ENCODE measurements at regions not wholly inside any gene's neighbourhood (a gene's known extent, or its start where the extent isn't known, plus 50 kb on each side); places are given as distances from the start of the nearest gene placed in this dataset.

DNA sequence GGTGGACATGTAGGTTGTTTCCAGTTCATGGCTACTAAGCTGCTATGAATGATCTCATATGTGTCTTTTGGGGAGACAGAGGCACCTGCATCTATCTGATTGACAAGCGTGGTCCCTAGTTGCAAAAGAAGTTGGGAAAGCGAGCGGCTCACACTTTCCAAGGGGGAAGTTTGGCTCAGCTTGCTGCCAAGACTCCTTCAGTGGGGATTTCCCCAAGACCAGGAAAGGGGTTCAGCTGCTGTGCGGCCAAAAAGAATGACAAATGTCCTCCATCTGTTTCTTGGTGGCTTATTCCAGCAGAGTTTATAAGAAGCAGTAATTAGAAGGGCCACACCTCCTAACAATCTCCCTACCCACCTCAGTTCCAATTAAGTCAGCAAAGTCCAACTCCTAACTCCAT lies 128.5 kb upstream of the GALNT2 start:
- DNase-seq, result no peak

DNA sequence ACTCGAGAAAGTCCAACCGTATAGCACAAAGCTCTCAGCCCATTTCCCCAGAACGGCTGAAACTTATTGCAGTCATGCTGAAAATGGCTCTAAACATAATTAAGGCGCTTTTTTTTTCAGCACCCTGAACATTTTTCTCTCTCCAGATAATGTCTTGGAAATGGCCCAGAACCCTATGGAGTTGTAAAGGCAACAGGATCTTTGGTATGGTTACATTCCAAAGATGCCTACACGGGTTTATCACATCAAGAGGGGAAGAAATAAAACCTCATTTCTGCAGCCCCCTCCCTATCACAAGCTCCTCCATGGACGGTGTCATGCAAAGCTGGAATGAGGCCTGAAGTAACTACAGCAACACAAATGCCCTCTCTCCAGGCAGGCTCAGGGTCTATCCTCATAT lies 126.4 kb upstream of the GALNT2 start:
- no peak for DNase-seq

DNA sequence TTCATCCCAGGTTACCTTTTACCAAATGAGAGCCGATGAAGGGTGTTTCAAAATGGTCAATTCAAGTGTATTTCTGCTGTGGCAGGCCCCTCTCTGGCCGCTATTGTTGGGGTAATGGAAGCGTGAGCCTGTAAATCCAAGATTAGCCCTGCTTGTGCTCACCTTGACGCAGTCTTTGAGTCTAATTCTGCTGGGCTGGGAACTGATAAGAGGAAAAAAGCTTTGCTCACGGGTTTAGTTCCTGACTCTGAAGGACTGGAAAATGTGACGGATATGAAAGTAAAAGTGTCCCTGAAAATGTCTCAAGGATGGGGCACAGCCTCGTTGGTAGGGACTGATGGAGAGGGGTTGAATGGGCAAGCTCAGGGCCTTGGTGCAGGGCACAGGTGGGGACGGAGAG lies 125.9 kb upstream of the GALNT2 start:
- no peak for DNase-seq

DNA sequence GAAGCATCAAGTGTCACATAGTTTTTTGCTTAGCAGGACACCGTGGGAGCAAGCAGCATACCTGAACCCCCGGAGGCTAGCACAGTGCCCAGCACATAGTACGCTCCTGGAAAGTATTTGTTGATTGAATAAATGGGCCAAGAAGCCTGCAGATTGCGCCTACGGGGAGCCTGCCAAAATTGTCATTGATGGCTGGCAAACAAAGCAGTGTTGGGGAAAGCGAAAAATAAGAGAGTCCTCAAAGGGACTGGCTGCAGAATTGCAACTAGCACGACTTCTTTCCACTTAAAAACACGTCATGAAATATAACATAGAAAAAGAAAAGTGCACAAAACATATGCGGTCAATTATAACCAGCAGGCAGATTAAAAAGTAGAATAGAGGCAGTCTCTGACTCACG lies 125.2 kb upstream of the GALNT2 start:
- DNase-seq, result no peak

DNA sequence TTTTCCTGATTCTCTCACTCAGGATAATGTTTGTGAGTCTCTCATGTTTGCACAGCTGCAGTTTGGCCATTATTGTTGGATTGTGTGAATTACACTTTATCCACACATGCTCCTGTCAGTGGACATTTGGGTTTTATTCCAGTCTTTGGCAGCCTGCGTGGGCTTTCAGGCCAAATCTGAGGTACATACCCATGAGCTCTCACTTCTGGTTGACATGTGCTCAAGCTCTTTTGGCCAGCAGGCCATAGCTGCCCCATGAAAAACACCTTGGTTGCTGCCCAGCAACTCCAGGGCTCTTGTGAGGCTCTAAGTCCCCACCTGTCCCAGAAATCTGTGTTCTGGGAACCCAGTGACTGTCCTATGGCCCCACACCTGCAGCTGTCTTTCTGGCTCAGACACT lies 124.5 kb upstream of the GALNT2 start:
- DNase-seq, result no peak

DNA sequence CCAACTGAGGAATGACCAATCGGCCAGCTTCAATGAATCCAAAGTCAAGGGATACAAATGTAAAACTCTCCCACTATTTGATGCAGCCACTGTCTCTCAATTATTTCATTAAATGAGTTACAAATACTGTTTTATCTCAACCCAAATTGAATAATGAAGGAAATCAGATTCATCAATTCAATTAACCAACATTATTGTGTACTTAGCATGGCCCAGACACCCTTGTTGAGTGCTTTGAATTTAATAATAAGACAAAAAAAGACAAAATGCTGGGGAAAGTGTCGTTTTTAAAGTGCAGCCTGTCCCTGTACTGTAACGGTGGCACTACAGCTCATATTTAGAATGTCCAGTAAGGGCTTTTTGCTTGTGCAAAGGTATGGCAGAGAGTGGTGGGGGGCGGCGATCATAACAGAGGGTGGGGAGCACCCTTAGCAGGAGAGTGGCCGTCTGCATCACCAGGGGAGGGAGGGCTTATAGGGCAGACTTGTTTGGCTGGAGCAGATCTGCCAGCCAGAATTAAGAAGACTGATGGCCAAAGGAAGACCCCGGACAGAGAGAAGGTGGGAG lies 123.8 kb upstream of the GALNT2 start:
- DNase-seq, result no peak

DNA sequence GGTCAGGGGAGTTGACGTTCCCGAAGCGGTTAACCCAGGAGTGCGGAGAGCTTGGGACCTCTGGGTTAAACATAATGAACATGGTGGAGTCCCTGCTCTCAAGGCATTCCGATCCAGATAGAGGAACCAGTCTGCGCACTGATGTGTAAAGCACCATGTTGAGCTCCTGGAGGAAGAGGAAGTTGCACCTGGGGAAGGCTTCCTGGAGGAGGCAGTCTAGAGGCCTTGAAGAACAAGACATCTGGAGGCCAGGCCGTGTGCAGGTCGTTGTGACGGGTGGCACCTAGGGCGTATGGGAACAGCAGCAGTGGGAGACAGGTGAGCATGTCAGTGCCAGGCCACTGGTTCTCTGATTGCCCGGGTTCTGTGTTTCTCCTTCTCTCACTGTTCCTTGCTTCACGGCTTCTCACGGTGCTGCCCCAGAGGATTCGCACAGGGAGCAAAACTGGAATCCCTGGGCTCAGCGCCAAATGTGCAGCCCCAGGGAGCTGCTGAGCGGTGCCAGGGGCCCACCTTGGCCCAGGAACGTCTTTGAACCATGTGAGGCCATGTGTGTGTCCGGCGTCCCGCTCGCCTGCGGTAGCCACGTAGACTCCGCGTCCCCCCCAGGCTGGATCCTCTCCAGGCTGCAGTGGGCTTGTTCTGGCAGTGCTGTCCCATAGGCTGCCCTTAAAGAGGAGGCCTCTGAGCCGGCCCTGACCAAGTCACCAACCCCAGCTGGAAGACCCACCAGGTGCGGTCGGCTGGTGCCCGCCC lies 122.9 kb upstream of the GALNT2 start:
- no peak for DNase-seq

DNA sequence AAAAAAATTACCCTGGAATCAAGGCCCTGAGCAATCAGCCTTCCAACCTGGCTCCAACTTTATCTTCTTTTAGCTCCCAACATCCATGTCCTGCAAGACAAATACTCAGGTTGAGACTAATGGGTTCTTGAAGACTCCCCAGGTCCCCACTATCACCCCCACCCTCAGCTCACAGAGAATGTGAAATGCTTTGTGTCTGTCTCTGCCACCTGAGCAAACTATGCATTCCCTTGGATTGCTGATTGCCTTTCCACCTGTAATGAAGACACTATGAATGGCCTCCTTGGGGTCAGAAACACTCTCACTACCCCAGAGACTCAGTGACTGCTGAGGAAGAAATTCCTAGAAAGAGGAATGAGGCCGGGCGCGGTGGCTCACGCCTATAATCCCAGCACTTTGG lies 121.2 kb upstream of the GALNT2 start:
- DNase-seq, result no peak

DNA sequence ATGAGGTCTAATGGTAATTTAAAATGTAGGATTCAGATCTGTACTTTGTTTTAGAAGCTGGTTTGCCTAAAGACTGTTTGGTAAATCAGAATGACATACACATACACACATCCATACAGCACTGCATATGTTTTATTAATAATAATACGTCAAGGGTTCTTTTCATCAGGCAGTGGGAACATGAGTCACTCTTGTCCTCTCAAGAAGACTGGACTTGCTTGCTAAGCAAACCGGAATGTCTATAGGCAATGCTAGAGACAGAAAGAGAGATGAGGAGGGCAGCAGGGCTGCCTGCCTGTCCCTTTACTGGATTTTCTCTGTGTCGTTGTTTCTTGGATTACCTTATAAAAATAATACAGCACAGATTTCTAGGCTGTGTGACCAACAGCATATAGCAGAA lies 119.1 kb upstream of the GALNT2 start:
- no peak for DNase-seq

DNA sequence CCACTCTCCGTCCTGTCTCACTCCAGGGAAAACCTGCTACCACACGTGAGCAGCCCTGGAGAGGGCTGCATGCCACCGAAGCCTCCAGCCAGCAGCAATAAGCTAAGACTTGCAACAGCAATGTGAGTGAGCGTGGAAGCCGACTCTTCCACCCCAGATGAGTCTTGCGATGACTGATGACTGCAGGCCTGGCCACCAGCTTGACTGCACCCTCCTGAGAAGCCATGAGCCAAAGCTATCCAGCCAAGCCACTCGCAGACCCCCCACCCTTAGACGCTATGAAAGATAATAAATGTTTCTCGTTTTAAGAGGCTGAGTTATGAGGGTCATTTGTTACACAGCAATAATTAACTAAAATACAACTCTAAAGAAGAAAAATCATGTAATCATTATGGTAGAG lies 118.6 kb upstream of the GALNT2 start:
- no peak for DNase-seq

DNA sequence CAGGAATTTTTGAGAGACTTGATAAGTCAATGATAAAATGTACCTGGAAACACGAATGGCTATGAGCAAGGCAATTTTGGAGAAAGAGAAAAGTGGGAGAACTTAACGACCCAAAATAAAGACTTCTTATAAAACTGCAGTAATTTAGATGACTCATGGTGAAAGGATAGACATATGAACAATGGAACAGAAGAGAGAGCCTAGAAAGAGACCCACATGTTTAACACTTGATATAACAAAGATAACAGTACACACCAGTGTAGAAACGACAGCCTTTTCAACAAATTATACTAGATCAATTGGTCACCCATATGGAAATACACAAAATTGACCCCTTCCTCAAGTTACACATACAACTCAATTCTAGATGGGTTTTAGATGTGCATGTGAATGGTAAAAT lies 117.5 kb upstream of the GALNT2 start:
- DNase-seq, result no peak

DNA sequence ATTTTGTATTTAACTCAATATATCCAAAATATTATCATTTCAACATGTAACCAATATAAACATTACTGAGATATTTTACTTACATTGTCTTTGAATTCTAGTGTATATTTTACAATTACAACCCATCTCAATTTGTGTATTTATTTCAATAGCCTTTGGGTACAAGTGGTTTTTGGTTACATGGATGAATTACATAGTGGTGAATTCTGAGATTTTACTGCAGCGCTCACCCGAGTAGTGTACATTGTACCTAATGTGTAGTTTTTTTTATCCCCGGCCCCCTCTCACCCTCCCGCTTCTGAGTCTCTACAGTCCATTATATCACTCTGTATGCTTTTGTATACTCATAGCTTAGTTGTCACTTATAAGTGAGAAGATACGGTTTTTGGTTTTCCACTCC lies 117.0 kb upstream of the GALNT2 start:
- no peak for DNase-seq

DNA sequence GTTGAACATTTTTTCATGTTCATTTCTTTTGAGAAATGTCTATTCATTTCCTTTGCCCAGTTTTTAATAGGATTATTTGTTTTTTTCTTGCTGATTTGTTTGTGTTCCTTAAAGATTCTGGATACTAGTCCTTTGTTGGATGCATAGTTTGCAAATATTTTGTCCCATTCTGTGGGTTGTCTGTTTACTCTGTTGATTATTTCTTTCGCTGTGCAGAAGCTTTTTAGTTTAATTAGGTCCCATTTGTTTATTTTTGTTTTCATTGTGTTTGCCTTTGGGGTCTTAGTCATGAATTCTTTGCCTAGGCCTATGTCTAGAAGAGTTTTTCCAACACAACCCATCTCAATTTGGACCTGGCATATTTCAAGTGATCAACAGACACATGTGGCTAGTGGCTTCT lies 116.1 kb upstream of the GALNT2 start:
- DNase-seq, result no peak

DNA sequence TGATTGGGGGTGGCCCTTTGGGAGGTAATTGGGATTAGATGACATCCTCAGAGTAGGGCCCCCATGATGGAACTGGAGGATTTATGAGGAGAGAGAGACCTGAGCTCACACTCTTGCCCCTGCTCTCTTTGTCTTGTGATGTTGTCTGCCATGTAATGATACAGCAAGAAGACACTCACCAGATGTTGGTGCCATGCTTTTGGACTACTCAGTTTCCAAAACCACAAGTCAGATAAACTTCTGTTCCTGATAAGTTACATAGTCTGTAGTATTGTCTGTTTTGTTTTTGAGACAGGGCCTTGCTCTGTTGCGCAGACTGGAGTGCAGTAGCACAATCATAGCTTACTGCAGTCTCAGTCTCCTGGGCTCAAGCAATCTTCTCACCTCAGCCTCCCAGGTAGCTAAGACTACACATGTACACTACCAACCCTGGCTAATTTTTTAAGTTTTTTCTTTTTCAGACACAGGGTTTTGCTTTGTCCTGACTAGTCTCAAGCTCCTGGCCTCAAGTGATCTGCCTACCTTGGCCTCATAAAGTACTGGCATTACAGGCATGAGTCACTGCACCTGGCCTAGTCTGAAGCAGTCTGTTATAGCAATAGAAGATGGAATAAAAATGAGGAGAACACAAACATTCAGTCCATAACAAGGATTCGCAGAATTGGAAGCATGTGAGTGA lies 115.0 kb upstream of the GALNT2 start:
- DNase-seq, result no peak

DNA sequence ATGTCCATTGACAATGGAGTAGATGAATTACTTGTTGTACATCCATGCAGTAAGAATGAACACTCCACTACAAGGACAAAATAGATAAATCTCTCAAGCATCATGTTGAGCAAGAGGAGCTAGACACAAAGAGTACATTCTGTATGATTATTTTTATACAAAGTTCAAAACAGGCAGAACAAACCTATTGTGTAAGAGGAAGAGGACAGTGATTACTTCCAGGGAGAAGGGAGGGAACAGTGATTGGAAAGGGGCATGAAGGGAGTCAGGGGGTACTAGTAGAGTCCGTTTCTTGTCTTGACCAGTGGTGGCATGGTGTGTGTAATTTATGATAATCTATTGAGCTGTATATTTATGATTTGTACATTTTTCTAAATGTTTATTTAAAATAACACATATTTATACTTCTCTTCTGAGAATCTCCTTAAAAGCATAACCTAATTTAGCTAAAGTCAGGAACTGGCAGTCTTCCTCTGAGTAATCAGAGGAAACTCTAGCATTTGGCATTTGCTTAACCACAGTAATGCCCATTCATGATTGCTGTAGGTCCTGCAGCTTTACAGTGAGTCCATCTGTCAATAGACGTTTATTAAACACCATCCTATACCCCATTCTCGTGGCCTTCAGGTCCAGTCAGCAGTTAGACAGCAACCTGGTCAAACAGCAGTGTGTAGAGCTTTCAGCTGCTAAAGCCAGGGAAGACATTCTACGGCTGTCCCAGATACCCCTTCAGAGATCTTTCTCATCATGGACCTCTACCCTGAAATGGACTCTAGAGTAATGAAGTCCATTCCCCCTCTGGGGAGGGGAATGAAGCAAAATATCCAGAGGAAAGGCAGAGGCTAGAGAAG lies 114.1 kb upstream of the GALNT2 start:
- DNase-seq, result no peak

DNA sequence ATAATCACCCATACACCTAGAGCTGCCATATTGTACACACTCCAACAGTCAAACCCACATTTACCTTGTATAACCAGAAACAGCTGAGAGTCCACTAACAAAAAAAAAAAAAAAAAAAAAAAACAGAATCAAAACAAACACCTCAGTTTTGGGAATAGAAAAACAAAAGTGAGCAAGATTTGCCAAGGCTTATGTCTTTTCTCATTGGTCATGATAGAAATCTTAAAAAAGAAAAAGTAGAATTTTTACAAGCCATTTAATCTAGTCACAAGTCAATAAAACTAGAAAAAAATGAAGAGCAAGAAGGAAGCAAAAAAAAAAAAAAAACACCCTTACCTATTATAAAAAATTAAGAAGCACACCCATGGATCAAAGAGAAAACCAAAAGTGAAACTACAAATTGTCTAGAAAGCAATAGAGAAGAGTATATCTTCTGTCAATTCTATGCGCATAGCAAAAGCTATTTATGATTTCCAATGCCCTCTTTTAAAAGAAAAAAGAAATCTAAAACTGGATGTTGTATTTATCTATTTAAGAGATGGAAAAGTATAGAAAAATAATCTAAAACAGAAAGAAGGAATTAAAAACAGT lies 113.2 kb upstream of the GALNT2 start:
- DNase-seq, result no peak

DNA sequence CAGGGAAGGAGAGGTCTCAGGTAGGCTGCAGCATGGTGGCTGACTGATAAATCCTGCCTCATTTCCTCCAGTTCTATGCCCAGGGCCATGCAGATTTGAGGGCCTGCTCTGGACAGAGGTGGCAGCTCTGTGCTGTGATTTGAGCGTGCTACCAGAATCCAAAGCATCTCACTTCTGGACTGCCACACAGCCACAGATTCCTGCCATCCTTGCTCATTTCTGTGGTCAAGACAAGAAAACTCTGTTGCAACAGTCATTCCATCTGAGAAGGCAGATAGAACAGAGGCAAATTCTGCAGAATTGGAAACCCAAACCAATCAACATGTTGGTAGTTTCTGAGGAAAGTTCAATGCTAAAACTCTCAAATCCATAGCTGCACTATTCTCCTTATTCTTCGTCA lies 102.8 kb upstream of the GALNT2 start:
- DNase-seq, result no peak

DNA sequence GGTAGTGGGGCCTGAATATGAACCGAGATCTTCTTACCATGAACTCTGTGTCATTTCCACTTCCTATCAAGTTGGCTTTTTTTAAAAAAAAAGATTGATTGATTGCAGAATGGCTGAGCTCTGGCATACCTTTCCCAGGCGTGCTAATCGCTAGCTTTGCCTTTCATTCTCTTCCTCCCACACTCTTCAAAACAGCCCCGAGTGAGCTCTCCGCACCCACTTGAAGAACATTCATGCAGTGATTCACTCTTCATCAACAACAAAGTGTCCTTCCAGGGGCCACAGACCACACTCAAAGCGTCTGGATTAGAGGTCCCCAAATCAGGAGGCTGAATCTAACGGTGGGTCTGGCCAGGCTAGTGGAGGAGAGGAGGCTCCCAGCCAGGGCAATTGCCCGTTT lies 96.3 kb upstream of the GALNT2 start:
- no peak for DNase-seq

DNA sequence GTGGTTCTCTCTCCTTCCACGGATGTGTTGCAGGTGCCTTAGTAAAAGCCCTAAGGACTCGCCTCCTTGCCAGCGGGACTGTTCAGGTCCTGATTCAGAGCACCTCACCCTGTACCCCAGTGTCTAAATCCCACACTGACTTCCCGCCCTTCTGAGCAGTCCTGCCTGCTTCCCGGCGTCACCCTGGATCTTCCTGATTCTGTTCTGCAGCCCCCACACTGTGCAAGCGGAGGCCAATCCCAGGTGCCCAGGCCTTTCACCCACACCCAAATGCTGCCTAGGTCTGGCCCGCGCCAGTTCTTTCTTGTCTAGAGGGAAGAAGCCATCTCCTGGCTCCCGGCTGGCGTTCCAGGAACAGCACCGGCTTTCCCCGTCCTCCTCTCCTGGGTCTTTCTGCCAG lies 95.9 kb upstream of the GALNT2 start:
- DNase-seq, result no peak

DNA sequence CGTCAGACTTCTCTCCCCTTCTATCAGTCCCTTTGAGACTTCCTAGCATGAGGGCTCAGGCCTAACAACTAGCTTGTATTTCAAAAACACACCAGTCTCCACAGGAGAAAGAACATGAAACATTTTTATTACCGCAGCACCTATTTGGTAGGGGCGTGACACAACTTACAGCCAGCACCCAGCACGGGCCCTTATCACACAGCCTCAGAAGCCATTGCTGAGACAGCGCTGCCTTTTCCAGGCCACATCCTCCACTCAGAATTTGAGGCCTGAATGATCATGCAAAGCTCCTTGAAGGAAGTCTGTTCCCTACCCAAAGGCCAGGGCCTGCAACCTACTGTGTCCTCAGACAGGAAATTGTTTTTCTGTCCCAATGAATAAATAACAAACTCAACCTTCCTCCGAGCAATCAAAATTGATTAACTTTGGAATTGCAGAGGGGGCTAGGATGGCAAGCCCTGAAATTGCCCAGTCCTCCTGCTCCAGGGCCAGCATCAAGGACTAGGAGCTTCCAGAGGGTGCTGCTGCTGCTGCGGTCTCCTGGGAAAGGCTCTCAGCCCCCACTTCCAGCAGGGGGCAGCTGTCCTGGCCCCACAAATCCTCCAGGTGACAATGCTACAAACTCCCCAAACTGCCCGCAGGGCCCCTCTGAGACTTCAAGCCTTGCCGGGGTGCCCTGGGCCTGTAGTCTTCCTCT lies 94.3 kb upstream of the GALNT2 start:
- no peak for DNase-seq

DNA sequence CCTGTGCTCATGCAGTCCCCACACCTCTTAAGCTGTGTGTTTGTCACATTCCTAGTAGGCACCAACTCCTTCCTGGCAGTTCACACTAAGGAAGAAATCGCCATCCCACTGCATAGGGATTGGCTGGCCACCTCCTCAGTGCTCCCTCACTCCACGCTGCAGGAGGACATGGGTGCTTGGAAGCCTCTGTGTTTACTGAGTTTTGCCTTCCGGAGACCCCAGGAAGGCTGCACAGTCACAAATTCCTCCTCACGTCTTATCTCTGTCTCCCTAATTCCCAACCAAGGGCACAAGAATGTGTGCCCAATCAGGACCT lies 93.8 kb upstream of the GALNT2 start:
- no peak for DNase-seq

DNA sequence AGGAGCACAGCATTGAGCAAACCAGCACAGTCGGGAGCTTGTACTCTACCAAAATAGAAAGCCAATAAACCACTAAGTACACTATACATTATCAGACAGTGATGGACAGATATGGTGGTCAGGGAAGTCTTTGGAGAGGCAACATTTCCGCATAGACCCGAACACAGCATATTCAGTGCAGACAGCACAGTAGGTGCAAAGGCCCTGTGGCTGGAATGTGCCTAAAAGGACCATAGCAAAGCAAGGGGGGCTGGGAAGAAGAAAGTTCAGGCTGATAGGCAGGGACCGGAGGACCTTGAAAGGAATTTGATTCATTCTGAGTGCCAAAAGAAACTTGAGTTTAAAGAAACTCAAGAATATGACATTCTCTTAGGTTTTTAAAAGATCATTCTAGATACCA lies 92.0 kb upstream of the GALNT2 start:
- no peak for DNase-seq

DNA sequence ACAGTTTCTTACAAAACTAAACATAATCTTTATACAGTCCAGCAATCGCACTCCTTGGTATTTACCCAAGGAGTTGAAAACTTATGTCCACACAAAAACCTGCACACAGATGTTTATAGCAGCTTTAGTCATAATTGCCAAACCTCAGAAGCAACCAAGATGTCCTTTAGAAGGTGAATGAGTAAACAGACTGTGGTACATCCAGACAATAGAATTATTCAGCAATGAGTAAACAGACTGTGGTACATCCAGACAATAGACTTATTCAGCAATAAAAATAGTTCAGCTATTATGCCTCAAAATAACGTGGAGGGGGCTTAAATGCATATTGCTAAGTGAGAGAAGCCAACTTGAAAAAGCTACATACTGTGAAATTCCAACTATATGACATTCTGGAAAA lies 87.0 kb upstream of the GALNT2 start:
- DNase-seq, result no peak
